Pancreas (tissue), 10 donors: ENCODE measurements at regions not wholly inside any gene's neighbourhood (a gene's known extent, or its start where the extent isn't known, plus 50 kb on each side); places are given as distances from the start of the nearest gene placed in this dataset.

Experiments used
- ATAC-seq, 4 donors: fragments of 200-7000 bp; cut with Tn5 transposase; one replicate each; pipeline versions ENCODE4 v1.8.0 to v1.9.1; 2020; ENCODE audit warnings: mild to moderate bottlenecking in 4 of 4, moderate library complexity in 4 of 4
- DNase-seq, 6 donors: peaks; one replicate each; pipeline ENCODE4 v3.0.0-alpha.2; 2020
- FAIRE-seq: peaks from 2 replicates; lab custom pipeline; 2012; peaks lifted over from hg19 to GRCh38; lab: Jason Lieb, UNC
- H3K27ac ChIP-seq, 4 donors: fragments of 200-600 bp; sonication (generic); 1 replicate in 3 of 4; 2 replicates in 1 of 4; pipeline versions ENCODE4 v1.5.0 to v1.8.0; 2020
- H3K27me3 ChIP-seq, 4 donors: fragments of 200-600 bp; one replicate each; pipeline ENCODE4 v1.8.0; 2021
- H3K36me3 ChIP-seq, 3 donors: fragments of 200-600 bp; sonication (generic) in 1 of 3; one replicate each; pipeline versions ENCODE4 v1.5.0 to v1.8.0; 2020 to 2021
- H3K4me1 ChIP-seq, 3 donors: fragments of 200-600 bp; one replicate each; pipeline ENCODE4 v1.8.0; 2021
- H3K4me3 ChIP-seq, 4 donors: fragments of 200-600 bp; sonication (generic) in 2 of 4; one replicate each; pipeline versions ENCODE4 v1.5.0 to v1.8.0; 2020 to 2021
- H3K9me3 ChIP-seq, 4 donors: fragments of 200-600 bp; one replicate each; pipeline ENCODE4 v1.8.0; 2021
- WGBS, 2 donors: extraction: QIAGEN DNeasy Blood & Tissue Kit; methylation state at CpG; one replicate each; pipeline ENCODE4 v1.1.7; 2013; 5-methylcytosine and 5-hydroxymethylcytosine counted together
- intact Hi-C, 3 donors: fragments of 100-400 bp; cut with DNase I; formaldehyde crosslinking; loops; one replicate each; pipeline versions ENCODE4 v1.11.1 to v1.14.2; 2022
- TF ChIP-seq, protein P1 (sequence below), 4 donors: fragments of 200-600 bp; sonication (generic) in 3 of 4; IDR thresholded peaks; one replicate each; pipeline versions ENCODE4 v1.5.0 to v1.8.0; 2021; ENCODE audit warnings: antibody characterized with exemption in 4 of 4
- donor health status: healthy with polysubstance abuse.
- donor health status: DM: no; HTN: no; CAD: no; lungs with moderate emphysema.
- donor health status: DM: no; HTN: no; CAD: no.
- donor health status: control.
- donor health status: control.
- donor health status: Bipolar disorder and iron deficiency.
- donor health status: DM: yes; HTN: yes; CAD: no.
- donor health status: DM: no; HTN: no; CAD: no.
- donor health status: DM: no; HTN: no; CAD: no.
- donor health status: DM: yes; HTN: yes; CAD: no.

DNA sequence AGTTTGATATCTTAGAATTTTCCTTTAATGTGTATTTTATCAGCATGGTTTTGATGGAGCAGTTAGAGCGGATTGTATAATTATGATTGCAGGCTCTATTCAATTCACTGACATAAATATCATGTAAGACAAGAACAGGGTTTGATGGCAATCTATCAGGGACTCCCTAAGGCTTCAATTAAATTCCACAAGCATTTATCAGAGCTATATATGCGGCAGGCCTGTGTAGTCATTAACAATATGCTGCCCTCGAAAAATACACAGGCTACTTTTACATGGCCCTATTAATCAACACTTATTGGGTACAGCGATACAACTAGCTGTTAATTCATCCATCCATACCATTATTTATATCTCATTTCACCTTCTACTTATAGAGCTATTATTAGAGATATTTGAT, 358.1 kb upstream of the TPK1 start:
- FAIRE-seq (no peak), DNase-seq (no peak), ATAC-seq (no peak)
- no peaks in the 10 kb centered on the region for H3K27me3 ChIP-seq
- intact Hi-C loops = no loop called here
- WGBS, 2 donors = 56 to 73% methylated on average over 4 of the region's 4 CpGs
- no peaks in the 10 kb centered on the region for H3K4me1 ChIP-seq
- TF ChIP-seq, protein P1, sequence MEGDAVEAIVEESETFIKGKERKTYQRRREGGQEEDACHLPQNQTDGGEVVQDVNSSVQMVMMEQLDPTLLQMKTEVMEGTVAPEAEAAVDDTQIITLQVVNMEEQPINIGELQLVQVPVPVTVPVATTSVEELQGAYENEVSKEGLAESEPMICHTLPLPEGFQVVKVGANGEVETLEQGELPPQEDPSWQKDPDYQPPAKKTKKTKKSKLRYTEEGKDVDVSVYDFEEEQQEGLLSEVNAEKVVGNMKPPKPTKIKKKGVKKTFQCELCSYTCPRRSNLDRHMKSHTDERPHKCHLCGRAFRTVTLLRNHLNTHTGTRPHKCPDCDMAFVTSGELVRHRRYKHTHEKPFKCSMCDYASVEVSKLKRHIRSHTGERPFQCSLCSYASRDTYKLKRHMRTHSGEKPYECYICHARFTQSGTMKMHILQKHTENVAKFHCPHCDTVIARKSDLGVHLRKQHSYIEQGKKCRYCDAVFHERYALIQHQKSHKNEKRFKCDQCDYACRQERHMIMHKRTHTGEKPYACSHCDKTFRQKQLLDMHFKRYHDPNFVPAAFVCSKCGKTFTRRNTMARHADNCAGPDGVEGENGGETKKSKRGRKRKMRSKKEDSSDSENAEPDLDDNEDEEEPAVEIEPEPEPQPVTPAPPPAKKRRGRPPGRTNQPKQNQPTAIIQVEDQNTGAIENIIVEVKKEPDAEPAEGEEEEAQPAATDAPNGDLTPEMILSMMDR (IDR thresholded peaks at IDR 0.05) = no peak
- H3K4me3 ChIP-seq = no peak overlapping the region
- H3K9me3 ChIP-seq = no peaks in the 10 kb centered on the region
- no peaks in the 10 kb centered on the region for H3K36me3 ChIP-seq
- no peak overlapping the region for H3K27ac ChIP-seq

DNA sequence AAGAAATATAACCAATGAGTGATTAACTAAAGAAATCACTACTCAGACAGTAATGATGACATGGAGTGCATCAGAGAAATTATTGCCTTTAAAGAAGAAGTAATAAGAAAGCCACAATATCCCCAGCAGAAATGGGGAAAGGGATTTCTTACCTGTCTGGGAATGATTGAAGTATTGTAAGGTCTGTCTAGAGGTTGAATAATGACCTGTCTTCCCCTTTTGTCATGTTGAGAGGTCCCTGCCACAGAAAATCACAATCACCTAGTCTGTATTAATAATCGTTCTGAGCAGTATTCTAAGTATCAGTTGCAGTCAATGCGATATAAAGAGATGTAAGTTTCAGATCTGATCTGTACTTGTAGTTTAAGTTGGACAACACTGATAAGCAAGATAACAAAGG, 349.1 kb upstream of the TPK1 start:
- no peak for FAIRE-seq
- H3K4me1 ChIP-seq = no peaks in the 10 kb centered on the region
- TF ChIP-seq, protein P1 (IDR thresholded peaks at IDR 0.05) = no peak
- no peak for DNase-seq
- WGBS, 2 donors = 61 to 73% methylated on average over 2 of the region's 2 CpGs
- H3K9me3 ChIP-seq = no peaks in the 10 kb centered on the region
- intact Hi-C loops = no loop called here
- H3K27me3 ChIP-seq = no peaks in the 10 kb centered on the region
- H3K27ac ChIP-seq = no peak overlapping the region
- H3K4me3 ChIP-seq = no peak overlapping the region
- no peak for ATAC-seq
- H3K36me3 ChIP-seq = no peaks in the 10 kb centered on the region

DNA sequence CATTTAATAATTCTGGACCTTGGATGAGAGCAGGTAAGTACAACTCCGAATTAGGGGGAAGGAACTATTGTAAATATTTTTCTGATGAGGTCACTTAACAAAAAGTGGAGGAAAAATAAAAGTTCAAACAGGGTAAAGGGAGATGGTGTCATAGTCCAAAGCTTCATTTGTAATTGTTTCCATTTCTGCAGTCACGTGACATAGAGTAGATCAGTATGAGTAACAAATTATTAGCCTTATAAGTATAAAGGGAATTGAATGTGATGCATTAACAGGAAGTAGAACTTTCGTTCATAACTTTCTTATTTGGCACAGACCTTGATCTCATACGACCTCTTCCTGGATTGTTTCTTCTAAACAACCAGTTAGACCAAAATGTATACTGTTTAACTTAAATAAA, 347.2 kb upstream of the TPK1 start:
- intact Hi-C loops = no loop called here
- Histone ChIP-seq H3K36me3 (no peaks in the 10 kb centered on the region), H3K9me3 (no peaks in the 10 kb centered on the region), H3K27me3 (no peaks in the 10 kb centered on the region), H3K27ac (no peak overlapping the region), H3K4me3 (no peak overlapping the region), H3K4me1 (no peaks in the 10 kb centered on the region)
- DNase-seq (no peak), ATAC-seq (no peak), FAIRE-seq (no peak)
- TF ChIP-seq, protein P1 (IDR thresholded peaks at IDR 0.05) = no peak
- 24 to 40% methylated on average over 4 of the region's 4 CpGs for WGBS, 2 donors

DNA sequence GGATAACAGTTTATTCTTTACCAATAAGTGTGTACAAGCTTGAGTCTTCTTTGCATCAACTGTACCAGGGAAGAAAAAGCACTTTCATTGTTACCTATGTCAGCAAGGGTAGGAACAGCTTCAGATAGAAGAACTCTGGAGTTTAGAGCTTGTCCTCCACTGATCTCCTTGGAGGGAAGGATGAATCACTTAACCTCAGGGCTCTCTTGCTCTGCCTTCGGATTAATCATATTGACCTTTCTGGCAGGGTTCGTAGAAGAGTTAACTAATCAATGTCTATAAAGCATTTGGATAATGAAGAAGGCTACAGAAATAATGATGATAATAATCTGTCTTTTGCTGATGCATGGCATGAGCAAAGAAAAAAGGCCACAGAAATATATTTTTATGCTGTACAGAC, 339.5 kb upstream of the TPK1 start:
- TF ChIP-seq, protein P1 (IDR thresholded peaks at IDR 0.05) = no peak
- FAIRE-seq = no peak
- H3K9me3 ChIP-seq = no peaks in the 10 kb centered on the region
- 33 to 35% methylated on average over 2 of the region's 2 CpGs for WGBS, 2 donors
- H3K4me3 ChIP-seq = no peak overlapping the region
- DNase-seq = no peak
- intact Hi-C loops = no loop called here
- no peaks in the 10 kb centered on the region for H3K27me3 ChIP-seq
- H3K27ac ChIP-seq = no peak overlapping the region
- ATAC-seq = no peak
- H3K4me1 ChIP-seq = no peaks in the 10 kb centered on the region
- no peaks in the 10 kb centered on the region for H3K36me3 ChIP-seq

DNA sequence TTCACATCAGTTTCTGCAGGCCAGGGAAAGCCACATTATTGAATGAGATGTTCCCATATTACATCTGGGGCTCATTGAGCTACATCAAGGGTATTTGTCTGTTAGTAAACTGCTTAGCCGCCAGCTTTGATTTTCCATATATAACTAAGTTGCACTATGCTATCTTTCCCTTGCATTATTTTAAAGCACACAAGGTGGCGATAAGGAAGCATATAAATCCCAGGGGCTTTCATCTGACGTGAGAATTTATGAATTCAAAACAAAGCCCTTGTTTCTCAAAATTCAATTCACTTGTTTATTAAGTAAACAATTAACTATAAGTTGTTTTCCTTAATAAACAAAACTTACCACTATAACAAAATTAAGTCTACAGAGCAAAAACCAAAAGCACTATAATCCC, 334.1 kb upstream of the TPK1 start:
- TF ChIP-seq, protein P1 (IDR thresholded peaks at IDR 0.05) = no peak
- no peaks in the 10 kb centered on the region for H3K4me1 ChIP-seq
- H3K4me3 ChIP-seq = no peak overlapping the region
- H3K27me3 ChIP-seq = no peaks in the 10 kb centered on the region
- no peaks in the 10 kb centered on the region for H3K36me3 ChIP-seq
- intact Hi-C loops = no loop called here
- no peak for FAIRE-seq
- DNase-seq = no peak
- H3K9me3 ChIP-seq = no peaks in the 10 kb centered on the region
- no peak for ATAC-seq
- H3K27ac ChIP-seq = no peak overlapping the region
- WGBS, 2 donors = 29 to 32% methylated on average over 3 of the region's 3 CpGs
